ENCODE measurements at regions not wholly inside any gene's neighbourhood (a gene's known extent, or its start where the extent isn't known, plus 50 kb on each side); places are given as distances from the start of the nearest gene placed in this dataset.

DNA sequence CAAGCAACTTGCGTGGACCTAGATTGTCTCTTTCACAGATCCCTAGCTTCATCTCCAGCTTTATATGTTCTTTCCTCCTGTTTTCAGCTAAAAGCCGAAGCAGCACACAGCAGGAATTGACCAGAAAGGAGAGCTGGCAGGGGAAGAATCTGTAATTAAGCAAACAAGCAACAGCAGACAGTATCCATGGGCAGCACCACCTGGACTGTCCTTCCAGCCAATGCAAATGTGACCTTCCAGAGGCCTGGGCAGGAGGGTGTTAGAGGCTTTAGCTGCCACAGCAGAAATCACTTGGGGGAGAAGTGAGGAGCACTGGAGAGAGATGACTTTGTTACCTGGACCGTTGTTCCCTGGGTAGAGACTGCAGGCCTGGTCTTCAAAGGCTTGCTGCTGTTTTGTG lies 427.6 kb upstream of the GOT2 start:
- no TSS peak for BruUV-seq (replicated peaks)
- FAIRE-seq = no peak
- POLR2A ChIA-PET = no interaction called here
- Histone ChIP-seq H4K20me1 (replicated peaks; ENCODE audit: control insufficient read depth, insufficient read depth, low read length) (no peaks in the 10 kb centered on the region), H3K4me1 (replicated peaks in 1 of 2; ENCODE audit: control insufficient read depth in 2 of 2, insufficient read depth in 2 of 2, low read length in 2 of 2) (no peaks in the 10 kb centered on the region), H3K27me3 (ENCODE audit: control insufficient read depth in 2 of 2, insufficient read depth in 2 of 2, low read length in 2 of 2) (no peaks in the 10 kb centered on the region), H3K4me2 (ENCODE audit: insufficient read depth, low read length) (no peak overlapping the region), H3K9ac (ENCODE audit: insufficient read depth in 1 of 2, low read depth in 2 of 2, low read length in 2 of 2) (no peak overlapping the region), H3K36me3 (ENCODE audit: control insufficient read depth, insufficient read depth, low read length) (no peaks in the 10 kb centered on the region), H3K9me3 (replicated peaks; ENCODE audit: control insufficient read depth, insufficient read depth, low read depth, low read length) (no peaks in the 10 kb centered on the region), H3K79me2 (ENCODE audit: control insufficient read depth, insufficient read depth, low read length) (no peaks in the 10 kb centered on the region), H3K27ac (ENCODE audit: extremely low read depth, low read depth, low read length) (no peak overlapping the region), H3K9me1 (ENCODE audit: control insufficient read depth, insufficient read depth, low read length) (no peaks in the 10 kb centered on the region), H3K4me3 (no peak overlapping the region), H2AFZ (ENCODE audit: low read depth, low read length) (no peak overlapping the region)
- WGBS (ENCODE audit: insufficient coverage, low coverage, missing lambda C conversion rate) = 0% methylated on average over 3 of the region's 3 CpGs
- DNase-seq (ENCODE audit: extremely low read depth in 1 of 4, low spot score in 3 of 4) = no peak
- ATAC-seq = no peak
- TF ChIP-seq MAFK (IDR thresholded peaks at IDR 0.05; ENCODE audit: low read length) = no peak
- no peak for TF ChIP-seq PCBP2 (IDR thresholded peaks at IDR 0.05; ENCODE audit: low read depth, low read length, poor library complexity, severe bottlenecking)
- TF ChIP-seq, protein P1, sequence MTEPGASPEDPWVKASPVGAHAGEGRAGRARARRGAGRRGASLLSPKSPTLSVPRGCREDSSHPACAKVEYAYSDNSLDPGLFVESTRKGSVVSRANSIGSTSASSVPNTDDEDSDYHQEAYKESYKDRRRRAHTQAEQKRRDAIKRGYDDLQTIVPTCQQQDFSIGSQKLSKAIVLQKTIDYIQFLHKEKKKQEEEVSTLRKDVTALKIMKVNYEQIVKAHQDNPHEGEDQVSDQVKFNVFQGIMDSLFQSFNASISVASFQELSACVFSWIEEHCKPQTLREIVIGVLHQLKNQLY (CRISPR knock-in tag; conservative IDR thresholded peaks at IDR 0.05) = no peak
- no peak for TF ChIP-seq TAL1 (IDR thresholded peaks at IDR 0.05)
- no peak for TF ChIP-seq ZC3H4 (CRISPR knock-in tag; IDR thresholded peaks at IDR 0.05; ENCODE audit: borderline replicate concordance)
- TF ChIP-seq YBX1 (IDR thresholded peaks at IDR 0.05) = no peak
- no peak for TF ChIP-seq MTA2 (IDR thresholded peaks at IDR 0.05; ENCODE audit: low read depth)
- TF ChIP-seq KLF6 (CRISPR knock-in tag; IDR thresholded peaks at IDR 0.05; ENCODE audit: borderline replicate concordance) = no peak
- TF ChIP-seq, protein P2, sequence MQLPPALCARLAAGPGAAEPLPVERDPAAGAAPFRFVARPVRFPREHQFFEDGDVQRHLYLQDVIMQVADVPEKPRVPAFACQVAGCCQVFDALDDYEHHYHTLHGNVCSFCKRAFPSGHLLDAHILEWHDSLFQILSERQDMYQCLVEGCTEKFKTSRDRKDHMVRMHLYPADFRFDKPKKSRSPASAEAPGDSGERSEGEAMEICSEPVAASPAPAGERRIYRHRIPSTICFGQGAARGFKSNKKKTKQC (CRISPR knock-in tag; IDR thresholded peaks at IDR 0.05) = no peak
- no peak for TF ChIP-seq FIP1L1 (IDR thresholded peaks at IDR 0.05; ENCODE audit: low read depth, low read length, poor library complexity, severe bottlenecking)
- TF ChIP-seq, protein P3, sequence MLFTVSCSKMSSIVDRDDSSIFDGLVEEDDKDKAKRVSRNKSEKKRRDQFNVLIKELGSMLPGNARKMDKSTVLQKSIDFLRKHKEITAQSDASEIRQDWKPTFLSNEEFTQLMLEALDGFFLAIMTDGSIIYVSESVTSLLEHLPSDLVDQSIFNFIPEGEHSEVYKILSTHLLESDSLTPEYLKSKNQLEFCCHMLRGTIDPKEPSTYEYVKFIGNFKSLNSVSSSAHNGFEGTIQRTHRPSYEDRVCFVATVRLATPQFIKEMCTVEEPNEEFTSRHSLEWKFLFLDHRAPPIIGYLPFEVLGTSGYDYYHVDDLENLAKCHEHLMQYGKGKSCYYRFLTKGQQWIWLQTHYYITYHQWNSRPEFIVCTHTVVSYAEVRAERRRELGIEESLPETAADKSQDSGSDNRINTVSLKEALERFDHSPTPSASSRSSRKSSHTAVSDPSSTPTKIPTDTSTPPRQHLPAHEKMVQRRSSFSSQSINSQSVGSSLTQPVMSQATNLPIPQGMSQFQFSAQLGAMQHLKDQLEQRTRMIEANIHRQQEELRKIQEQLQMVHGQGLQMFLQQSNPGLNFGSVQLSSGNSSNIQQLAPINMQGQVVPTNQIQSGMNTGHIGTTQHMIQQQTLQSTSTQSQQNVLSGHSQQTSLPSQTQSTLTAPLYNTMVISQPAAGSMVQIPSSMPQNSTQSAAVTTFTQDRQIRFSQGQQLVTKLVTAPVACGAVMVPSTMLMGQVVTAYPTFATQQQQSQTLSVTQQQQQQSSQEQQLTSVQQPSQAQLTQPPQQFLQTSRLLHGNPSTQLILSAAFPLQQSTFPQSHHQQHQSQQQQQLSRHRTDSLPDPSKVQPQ (CRISPR knock-in tag; IDR thresholded peaks at IDR 0.05; ENCODE audit: borderline replicate concordance) = no peak
- no peak for TF ChIP-seq PKNOX1 (IDR thresholded peaks at IDR 0.05)
- TF ChIP-seq GTF2B (IDR thresholded peaks at IDR 0.05; ENCODE audit: extremely low read depth, insufficient read length) = no peak
- no peak for TF ChIP-seq NFRKB (IDR thresholded peaks at IDR 0.05; ENCODE audit: low read depth)
- CTCF ChIA-PET (ENCODE audit: low intra/inter-chr PET ratio) = no interaction called here
- in situ Hi-C loops (cut with MboI) = no loop called here
- intact Hi-C loops (cut with micrococcal nuclease) = no loop called here
